ENCODE measurements at regions not wholly inside any gene's neighbourhood (a gene's known extent, or its start where the extent isn't known, plus 50 kb on each side); places are given as distances from the start of the nearest gene placed in this dataset.

- no peak for TF ChIP-seq ZBTB33 (IDR thresholded peaks at IDR 0.05)
- TF ChIP-seq POLR2A (IDR thresholded peaks at IDR 0.05; ENCODE audit: low read depth, low read length): no peak
- no peak for TF ChIP-seq POLR2AphosphoS5 (IDR thresholded peaks at IDR 0.05; ENCODE audit: low read length)
- no peak for TF ChIP-seq EZH2 (IDR thresholded peaks at IDR 0.05; ENCODE audit: borderline replicate concordance, control insufficient read depth, low read depth, low read length)
These were observed 93.3 kb upstream of the MAML3 start for GRCh38 chr4:140247237-140247636.

Measured in GM12878 (cell line).